AG10803 (cell line): ENCODE measurements at regions not wholly inside any gene's neighbourhood (a gene's known extent, or its start where the extent isn't known, plus 50 kb on each side); places are given as distances from the start of the nearest gene placed in this dataset.

Source experiments
- DNase-seq: peaks from one replicate; pipeline ENCODE4 v3.0.0; 2010; ENCODE audit warnings: low read depth
- H3K4me3 ChIP-seq: 2 replicates; pipeline ENCODE4 v1.5.1; 2011; ENCODE audit warnings: mild to moderate bottlenecking, low read length, control low read depth
- CTCF ChIP-seq: conservative IDR thresholded peaks from 2 replicates; pipeline ENCODE4 v1.5.1; 2011; ENCODE audit warnings: mild to moderate bottlenecking, low read length, control low read depth, inconsistent platforms

GRCh38 chr1:222243902-222244301, 304.0 kb downstream of the HHIPL2 start:
- no peak for DNase-seq
- no peak overlapping the region for H3K4me3 ChIP-seq
- no peak for TF ChIP-seq CTCF

- DNase-seq = no peak
- no peak overlapping the region for H3K4me3 ChIP-seq
- TF ChIP-seq CTCF = no peak
Measured at GRCh38 chr1:222242492-222242891, 305.4 kb downstream of the HHIPL2 start.

- DNase-seq = no peak
- H3K4me3 ChIP-seq = no peak overlapping the region
- TF ChIP-seq CTCF = no peak
Measured at GRCh38 chr1:222241410-222241809, 306.5 kb downstream of the HHIPL2 start.

GRCh38 chr1:222240536-222241181, 307.2 kb downstream of the HHIPL2 start:
- no peak for TF ChIP-seq CTCF
- DNase-seq = peak; percentile 53
- no peak overlapping the region for H3K4me3 ChIP-seq

- no peak overlapping the region for H3K4me3 ChIP-seq
- no peak for TF ChIP-seq CTCF
- no peak for DNase-seq
Measured at GRCh38 chr1:222239130-222239529, 308.8 kb downstream of the HHIPL2 start.

- no peak overlapping the region for H3K4me3 ChIP-seq
- DNase-seq = no peak
- TF ChIP-seq CTCF = no peak
Measured at GRCh38 chr1:222234351-222234750, 313.6 kb downstream of the HHIPL2 start.

- no peak for TF ChIP-seq CTCF
- DNase-seq = no peak
- no peak overlapping the region for H3K4me3 ChIP-seq
Measured at GRCh38 chr1:222233444-222234158, 314.3 kb downstream of the HHIPL2 start.
